A673 (cell line): ENCODE measurements at regions not wholly inside any gene's neighbourhood (a gene's known extent, or its start where the extent isn't known, plus 50 kb on each side); places are given as distances from the start of the nearest gene placed in this dataset.

Source experiments
- BruUV-seq: library from RNA; stranded (reverse); fragments of 400-500 nt; replicated peaks from 2 replicates; lab custom pipeline; 2021; lab: Mats Ljungman, UMichigan
- CTCF ChIA-PET: fragments of 300-600 bp; sonication (Branson Sonifier 250); formaldehyde crosslinking; loops from one replicate; lab custom pipeline; 2022; ENCODE audit warnings: antibody characterized with exemption; lab: Charles Lee
- POLR2A ChIA-PET: fragments of 300-600 bp; sonication (Branson Sonifier 250); formaldehyde crosslinking; loops from one replicate; lab custom pipeline; 2022; ENCODE audit warnings: antibody characterized with exemption; ENCODE audit not compliant: low non-redundant PET; lab: Charles Lee
- DNase-seq: peaks from one replicate; pipeline ENCODE4 v3.0.0-alpha.2; 2015; ENCODE audit warnings: low spot score
- H3K27ac ChIP-seq: fragments of 200-600 bp; sonication (generic); 2 replicates; pipeline ENCODE4 v1.5.1; 2016; ENCODE audit warnings: mixed run types, low read depth, mild to moderate bottlenecking, mixed read lengths, antibody characterized with exemption, low read length; ENCODE audit not compliant: poor library complexity, severe bottlenecking
- H3K27me3 ChIP-seq: fragments of 200-600 bp; sonication (generic); replicated peaks from 2 replicates; pipeline ENCODE4 v1.6.1; 2017; ENCODE audit warnings: mixed run types, low read depth, mild to moderate bottlenecking, mixed read lengths, antibody characterized with exemption, low read length; ENCODE audit not compliant: insufficient read depth, poor library complexity
- H3K36me3 ChIP-seq: fragments of 200-600 bp; sonication (generic); 2 replicates; pipeline ENCODE4 v1.6.1; 2016; ENCODE audit warnings: mixed run types, mild to moderate bottlenecking, mixed read lengths, antibody characterized with exemption, low read length; ENCODE audit not compliant: insufficient read depth, poor library complexity, severe bottlenecking
- H3K4me1 ChIP-seq: fragments of 200-600 bp; sonication (generic); 2 replicates; pipeline ENCODE4 v1.6.1; 2017; ENCODE audit warnings: mixed run types, mild to moderate bottlenecking, mixed read lengths, antibody characterized with exemption, low read length; ENCODE audit not compliant: insufficient read depth, poor library complexity, severe bottlenecking
- H3K4me3 ChIP-seq: fragments of 200-600 bp; sonication (generic); 2 replicates; pipeline ENCODE4 v1.5.1; 2016; ENCODE audit warnings: low read depth, mixed run types, mild to moderate bottlenecking, mixed read lengths, low read length; ENCODE audit not compliant: poor library complexity, severe bottlenecking
- H3K9me3 ChIP-seq: fragments of 200-600 bp; sonication (generic); 2 replicates; pipeline ENCODE4 v1.6.1; 2016; ENCODE audit warnings: mixed run types, low read depth, mild to moderate bottlenecking, mixed read lengths, antibody characterized with exemption, low read length; ENCODE audit not compliant: poor library complexity, severe bottlenecking
- EZH2 ChIP-seq: fragments of 200-600 bp; sonication (generic); IDR thresholded peaks from 2 replicates; pipeline ENCODE4 v1.6.1; 2017; ENCODE audit warnings: borderline replicate concordance, low read depth, mild to moderate bottlenecking, mixed read lengths, antibody characterized with exemption, low read length; ENCODE audit not compliant: poor library complexity, severe bottlenecking
- intact Hi-C: fragments of 100-400 bp; cut with micrococcal nuclease; formaldehyde crosslinking; loops from one replicate; pipeline ENCODE4 v1.10.0; 2022; ENCODE audit not compliant: unreplicated experiment
- TF ChIP-seq, protein P1 (sequence below): fragments of 300-800, 200-600 bp; sonication (generic); conservative IDR thresholded peaks from 2 replicates; pipeline ENCODE4 v1.5.1; 2017; ENCODE audit warnings: low read depth, mild to moderate bottlenecking, antibody characterized with exemption, low read length, moderate library complexity, mixed read lengths

DNA sequence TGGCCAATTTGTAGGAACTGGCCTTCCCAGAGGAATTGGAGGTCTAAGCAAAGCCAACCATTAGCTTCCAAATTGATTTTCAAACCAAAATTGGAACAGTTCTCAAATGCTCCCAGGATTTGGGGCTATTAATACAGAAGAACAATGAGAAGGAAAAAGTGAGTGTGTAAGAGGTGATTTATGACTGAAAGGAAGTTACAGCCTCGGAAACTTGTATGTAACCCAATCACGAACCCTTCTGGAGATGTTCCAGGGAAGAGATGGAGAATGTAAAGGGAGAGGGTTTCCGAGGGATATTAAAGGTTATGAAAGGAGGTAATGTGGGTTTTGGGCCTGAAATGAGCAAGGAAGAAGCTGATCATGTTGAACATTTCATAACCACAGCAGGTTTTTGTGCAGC lies 93.2 kb upstream of the CXCL14 start:
- no TSS peak for BruUV-seq
- POLR2A ChIA-PET, result no interaction called here
- intact Hi-C loops, result no loop called here
- Histone ChIP-seq H3K4me1 (no peaks in the 10 kb centered on the region), H3K36me3 (no peaks in the 10 kb centered on the region), H3K9me3 (no peaks in the 10 kb centered on the region), H3K4me3 (no peak overlapping the region), H3K27me3 (no peaks in the 10 kb centered on the region), H3K27ac (no peak overlapping the region)
- no peak for DNase-seq
- TF ChIP-seq, protein P1, sequence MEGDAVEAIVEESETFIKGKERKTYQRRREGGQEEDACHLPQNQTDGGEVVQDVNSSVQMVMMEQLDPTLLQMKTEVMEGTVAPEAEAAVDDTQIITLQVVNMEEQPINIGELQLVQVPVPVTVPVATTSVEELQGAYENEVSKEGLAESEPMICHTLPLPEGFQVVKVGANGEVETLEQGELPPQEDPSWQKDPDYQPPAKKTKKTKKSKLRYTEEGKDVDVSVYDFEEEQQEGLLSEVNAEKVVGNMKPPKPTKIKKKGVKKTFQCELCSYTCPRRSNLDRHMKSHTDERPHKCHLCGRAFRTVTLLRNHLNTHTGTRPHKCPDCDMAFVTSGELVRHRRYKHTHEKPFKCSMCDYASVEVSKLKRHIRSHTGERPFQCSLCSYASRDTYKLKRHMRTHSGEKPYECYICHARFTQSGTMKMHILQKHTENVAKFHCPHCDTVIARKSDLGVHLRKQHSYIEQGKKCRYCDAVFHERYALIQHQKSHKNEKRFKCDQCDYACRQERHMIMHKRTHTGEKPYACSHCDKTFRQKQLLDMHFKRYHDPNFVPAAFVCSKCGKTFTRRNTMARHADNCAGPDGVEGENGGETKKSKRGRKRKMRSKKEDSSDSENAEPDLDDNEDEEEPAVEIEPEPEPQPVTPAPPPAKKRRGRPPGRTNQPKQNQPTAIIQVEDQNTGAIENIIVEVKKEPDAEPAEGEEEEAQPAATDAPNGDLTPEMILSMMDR, result no peak
- TF ChIP-seq EZH2, result no peak
- CTCF ChIA-PET, result no interaction called here

- H3K4me3 ChIP-seq, result no peak overlapping the region
- no peak for DNase-seq
- H3K36me3 ChIP-seq, result no peaks in the 10 kb centered on the region
- no peak overlapping the region for H3K27ac ChIP-seq
- POLR2A ChIA-PET, result no interaction called here
- CTCF ChIA-PET, result no interaction called here
- no TSS peak for BruUV-seq
- TF ChIP-seq, protein P1, result no peak
- TF ChIP-seq EZH2, result no peak
- no peaks in the 10 kb centered on the region for H3K4me1 ChIP-seq
- no peaks in the 10 kb centered on the region for H3K9me3 ChIP-seq
- intact Hi-C loops, result no loop called here
- no peaks in the 10 kb centered on the region for H3K27me3 ChIP-seq
These were observed 92.4 kb upstream of the CXCL14 start for GRCh38 chr5:135671052-135671705.

DNA sequence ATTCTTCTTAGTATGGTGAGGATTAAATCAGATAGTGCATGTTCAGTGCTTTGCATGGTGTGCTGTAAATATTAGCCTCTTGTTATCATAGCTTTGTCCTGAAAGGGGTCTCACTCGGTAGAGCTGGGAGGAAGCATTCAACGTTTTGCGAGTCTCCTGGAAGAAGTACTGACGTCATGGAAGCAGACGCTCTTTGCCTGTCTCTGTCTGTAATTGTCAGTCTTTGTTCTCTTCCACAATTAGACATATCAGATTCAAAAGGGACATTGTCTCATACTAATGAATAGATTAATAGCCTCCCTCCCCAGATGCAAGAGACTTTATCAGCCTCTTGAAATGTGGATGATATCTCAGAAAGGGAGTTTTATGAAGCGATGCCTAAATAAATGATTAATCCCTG lies 91.8 kb upstream of the CXCL14 start:
- CTCF ChIA-PET, result no interaction called here

More for the DNA sequence above, 91.8 kb upstream of the CXCL14 start:
- no peaks in the 10 kb centered on the region for H3K27me3 ChIP-seq
- no peak overlapping the region for H3K27ac ChIP-seq
- H3K36me3 ChIP-seq, result no peaks in the 10 kb centered on the region
- no peak for DNase-seq
- no peaks in the 10 kb centered on the region for H3K4me1 ChIP-seq
- BruUV-seq, result no TSS peak
- intact Hi-C loops, result no loop called here
- no peaks in the 10 kb centered on the region for H3K9me3 ChIP-seq
- POLR2A ChIA-PET, result no interaction called here
- TF ChIP-seq EZH2, result no peak
- TF ChIP-seq, protein P1, result no peak
- H3K4me3 ChIP-seq, result no peak overlapping the region
